GM23338 (cell line): ENCODE measurements at regions not wholly inside any gene's neighbourhood (a gene's known extent, or its start where the extent isn't known, plus 50 kb on each side); places are given as distances from the start of the nearest gene placed in this dataset.

ENCODE experiments used
- ATAC-seq: fragments of 200-7000 bp; cut with Tn5 transposase; 3 replicates; pipeline ENCODE4 v1.9.1; 2020
- DNase-seq: peaks from one replicate; pipeline ENCODE4 v3.0.0-alpha.2; 2015; ENCODE audit warnings: low spot score
- H2AFZ ChIP-seq: fragments of 200-600 bp; sonication (generic); 2 replicates; pipeline ENCODE4 v1.8.0; 2016; ENCODE audit warnings: antibody characterized with exemption, mild to moderate bottlenecking, moderate library complexity
- H3F3A ChIP-seq: fragments of 200-600 bp; sonication (generic); replicated peaks from 2 replicates; pipeline ENCODE4 v1.8.0; 2017; ENCODE audit warnings: antibody characterized with exemption, mixed run types, low read depth
- H3K27ac ChIP-seq: fragments of 200-600 bp; sonication (generic); 2 replicates; pipeline ENCODE4 v1.6.1; 2016; ENCODE audit warnings: low read depth
- H3K27me3 ChIP-seq: fragments of 200-600 bp; sonication (generic); 2 replicates; pipeline ENCODE4 v1.8.0; 2016; ENCODE audit warnings: mild to moderate bottlenecking, mixed run types, moderate library complexity; ENCODE audit not compliant: insufficient read depth
- H3K36me3 ChIP-seq: fragments of 200-600 bp; sonication (generic); 2 replicates; pipeline ENCODE4 v1.8.0; 2016; ENCODE audit warnings: mild to moderate bottlenecking; ENCODE audit not compliant: insufficient read depth
- H3K4me1 ChIP-seq: fragments of 200-600 bp; sonication (generic); 2 replicates; pipeline ENCODE4 v1.8.0; 2016; ENCODE audit warnings: mild to moderate bottlenecking, moderate library complexity; ENCODE audit not compliant: insufficient read depth
- H3K4me2 ChIP-seq: fragments of 200-600 bp; sonication (generic); 2 replicates; pipeline ENCODE4 v1.7.1; 2017; ENCODE audit warnings: mixed run types
- H3K4me3 ChIP-seq: fragments of 200-600 bp; sonication (generic); 2 replicates; pipeline ENCODE4 v1.6.1; 2016; ENCODE audit warnings: mixed run types
- H3K79me2 ChIP-seq: fragments of 200-600 bp; sonication (generic); replicated peaks from 2 replicates; pipeline ENCODE4 v1.8.0; 2017; ENCODE audit warnings: mild to moderate bottlenecking; ENCODE audit not compliant: insufficient read depth
- H3K9me2 ChIP-seq: fragments of 200-600 bp; sonication (generic); 2 replicates; pipeline ENCODE4 v1.8.0; 2017; ENCODE audit not compliant: insufficient read depth
- H4K20me1 ChIP-seq: fragments of 200-600 bp; sonication (generic); replicated peaks from 2 replicates; pipeline ENCODE4 v1.8.0; 2017; ENCODE audit warnings: mild to moderate bottlenecking; ENCODE audit not compliant: insufficient read depth
- H3K27ac Mint-ChIP-seq: 2 replicates; pipeline ENCODE4 v1.8.0; 2020; ENCODE audit warnings: inconsistent platforms, mild to moderate bottlenecking, moderate library complexity, mixed read lengths
- H3K27me3 Mint-ChIP-seq: 3 replicates; pipeline ENCODE4 v1.8.0; 2022; ENCODE audit warnings: low read depth, mild to moderate bottlenecking, moderate library complexity, mixed read lengths, inconsistent platforms; ENCODE audit not compliant: insufficient read depth, poor library complexity
- H3K36me3 Mint-ChIP-seq: 3 replicates; pipeline ENCODE4 v1.8.0; 2021; ENCODE audit warnings: low read depth, mild to moderate bottlenecking, inconsistent platforms, moderate library complexity, mixed read lengths
- H3K4me1 Mint-ChIP-seq: 3 replicates; pipeline ENCODE4 v1.8.0; 2020; ENCODE audit warnings: mild to moderate bottlenecking, inconsistent platforms, mixed read lengths
- H3K4me3 Mint-ChIP-seq: 3 replicates; pipeline ENCODE4 v1.8.0; 2021; ENCODE audit warnings: moderate library complexity, mild to moderate bottlenecking, inconsistent platforms, mixed read lengths
- H3K9me3 Mint-ChIP-seq: 3 replicates; pipeline ENCODE4 v1.8.0; 2020; ENCODE audit warnings: moderate library complexity, mild to moderate bottlenecking, inconsistent platforms, mixed read lengths
- ETS1 ChIP-seq: IDR thresholded peaks from 2 replicates; pipeline ENCODE4 v1.6.1; 2016; ENCODE audit warnings: antibody characterized with exemption
- EZH2 ChIP-seq: fragments of 200-600 bp; sonication (generic); IDR thresholded peaks from one replicate; pipeline ENCODE4 v1.8.0; 2017; ENCODE audit warnings: antibody characterized with exemption, mild to moderate bottlenecking, low read depth; ENCODE audit not compliant: unreplicated experiment
- NANOG ChIP-seq: IDR thresholded peaks from 2 replicates; pipeline ENCODE4 v1.6.1; 2016; ENCODE audit warnings: antibody characterized with exemption, borderline replicate concordance
- STAT1 ChIP-seq: IDR thresholded peaks from one replicate; pipeline ENCODE4 v1.6.1; 2016; ENCODE audit warnings: antibody characterized with exemption; ENCODE audit not compliant: unreplicated experiment
- ZNF114 ChIP-seq: fragments of 250-450 bp; sonication (Bioruptor Pico); IDR thresholded peaks from 2 replicates; pipeline ENCODE4 v1.5.0; 2020; ENCODE audit warnings: mild to moderate bottlenecking, moderate library complexity
- ZNF331 ChIP-seq: fragments of 250-450 bp; sonication (Bioruptor Pico); IDR thresholded peaks from 2 replicates; pipeline ENCODE4 v1.5.0; 2020; ENCODE audit warnings: low read depth, mild to moderate bottlenecking, moderate library complexity
- ZNF462 ChIP-seq: fragments of 250-450 bp; sonication (Bioruptor Pico); IDR thresholded peaks from 2 replicates; pipeline ENCODE4 v1.5.0; 2020; ENCODE audit warnings: mild to moderate bottlenecking, moderate library complexity

- no peak for TF ChIP-seq ZNF462
- TF ChIP-seq NANOG: no peak
- TF ChIP-seq ZNF114 (CRISPR knock-in tag): no peak
- no peak for TF ChIP-seq ETS1
- TF ChIP-seq ZNF331: no peak
- no peak for TF ChIP-seq EZH2
- TF ChIP-seq STAT1: no peak
These were observed 189.2 kb upstream of the PBX1 start (continued) for GRCh38 chr1:164369698-164370365.

- no peaks in the 10 kb centered on the region for H3K4me1 ChIP-seq
- no peaks in the 10 kb centered on the region for H3K79me2 ChIP-seq
- no peak overlapping the region for H3K27ac Mint-ChIP-seq
- H3K9me3 Mint-ChIP-seq: no peaks in the 10 kb centered on the region
- H3K9me2 ChIP-seq: no peaks in the 10 kb centered on the region
- H3K36me3 Mint-ChIP-seq: no peaks in the 10 kb centered on the region
- H3K27ac ChIP-seq: no peak overlapping the region
- peaks cover 2% of the 10 kb centered on the region for H3K27me3 Mint-ChIP-seq
- DNase-seq (no peak), ATAC-seq (no peak)
- H3K4me1 Mint-ChIP-seq: no peaks in the 10 kb centered on the region
- H3K4me2 ChIP-seq: no peak overlapping the region
- no peaks in the 10 kb centered on the region for H3F3A ChIP-seq
- no peaks in the 10 kb centered on the region for H3K36me3 ChIP-seq
- H3K4me3 ChIP-seq: no peak overlapping the region
- H2AFZ ChIP-seq: no peak overlapping the region
- H3K4me3 Mint-ChIP-seq: no peak overlapping the region
- H4K20me1 ChIP-seq: no peaks in the 10 kb centered on the region
- no peaks in the 10 kb centered on the region for H3K27me3 ChIP-seq
- TF ChIP-seq ZNF462 (no peak), ZNF114 (CRISPR knock-in tag) (no peak), ETS1 (no peak), NANOG (no peak)
These were observed 178.1 kb upstream of the PBX1 start for GRCh38 chr1:164380893-164381292.
